Fibroblast of upper back skin (primary cell): ENCODE measurements at regions not wholly inside any gene's neighbourhood (a gene's known extent, or its start where the extent isn't known, plus 50 kb on each side); places are given as distances from the start of the nearest gene placed in this dataset.
"Not testable (repeated sequence)": the region's sequence is repeated elsewhere in the genome, so short reads cannot be mapped to it uniquely, and the experiment has no call there.

ENCODE experiments used
- DNase-seq: peaks from one replicate; pipeline ENCODE4 v3.0.0-alpha.2; 2013

DNA sequence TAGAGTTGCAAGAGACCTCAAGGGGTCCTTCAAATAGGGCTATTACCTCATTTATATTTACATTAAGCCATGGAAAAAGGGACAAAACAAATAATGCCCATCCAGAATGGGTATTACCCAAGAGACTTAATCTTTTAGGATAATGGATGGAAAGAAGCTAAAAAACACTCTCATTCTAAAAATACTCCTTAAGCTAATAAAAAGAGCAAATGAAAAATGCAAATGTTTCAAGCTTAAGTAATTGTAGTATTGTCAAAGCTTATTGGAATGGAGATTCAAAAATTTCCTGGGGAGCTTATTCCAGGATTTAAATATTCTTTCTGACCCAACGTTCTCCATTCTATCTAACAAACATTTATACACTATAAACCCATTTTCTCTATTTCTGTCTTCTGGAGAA is 107.8 kb upstream of the SPIN4 start:
- no peak for DNase-seq

DNA sequence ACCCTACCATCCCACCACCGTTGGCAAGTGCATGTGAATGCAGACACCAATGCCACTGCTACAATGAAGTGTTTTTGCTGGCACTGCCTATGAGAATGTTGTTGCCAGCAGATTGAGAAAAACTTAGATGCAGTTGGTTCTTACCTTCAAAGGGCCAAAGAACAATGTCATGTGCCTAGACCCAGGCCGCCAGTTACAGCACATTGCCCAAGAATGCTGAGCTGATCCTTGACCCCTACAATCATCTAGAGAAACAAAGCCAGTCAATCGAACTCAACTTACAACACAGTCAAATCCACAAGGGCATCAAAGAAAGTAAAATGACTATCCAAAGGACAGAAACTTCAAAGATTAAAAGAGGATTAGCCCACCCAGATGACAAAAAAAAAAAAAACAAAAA is 102.4 kb upstream of the SPIN4 start:
- no peak for DNase-seq

DNA sequence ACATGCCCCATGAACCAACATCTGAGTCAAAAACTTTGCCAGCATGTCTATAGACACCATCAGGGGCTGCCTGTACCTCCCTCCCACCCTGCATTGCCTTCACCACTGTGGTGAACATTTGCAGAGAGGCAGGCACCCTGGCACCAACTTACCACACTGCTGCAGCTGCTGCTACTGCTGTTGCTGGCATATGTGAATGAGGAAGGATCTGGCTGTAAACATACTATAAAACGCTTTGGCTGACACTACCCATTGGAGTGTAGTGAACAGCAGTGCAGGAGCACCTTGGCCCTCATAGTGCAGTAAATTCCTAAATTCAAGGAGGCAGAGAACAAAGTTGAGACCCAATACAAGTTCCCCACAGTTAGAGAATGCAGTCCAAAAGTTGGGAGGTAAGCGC is 90.6 kb upstream of the SPIN4 start:
- no peak for DNase-seq

DNA sequence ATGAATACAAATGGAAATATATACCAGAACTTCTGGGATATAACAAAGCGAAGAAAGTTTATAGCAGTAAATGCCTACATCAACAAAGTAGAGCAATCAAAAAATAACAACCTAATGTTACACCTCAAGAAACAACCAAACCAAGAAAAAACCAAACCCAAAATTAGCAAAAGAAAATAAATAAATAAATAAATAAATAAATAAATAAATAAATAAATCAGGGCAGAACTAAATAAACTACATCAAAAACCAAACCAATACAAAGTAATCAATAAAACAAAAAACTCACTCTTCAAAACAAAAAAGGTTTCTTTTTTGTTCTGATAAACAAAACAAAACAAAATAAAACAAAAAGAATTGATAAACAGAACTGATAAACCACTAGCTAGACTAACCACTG is 88.4 kb upstream of the SPIN4 start:
- DNase-seq, result no peak

DNA sequence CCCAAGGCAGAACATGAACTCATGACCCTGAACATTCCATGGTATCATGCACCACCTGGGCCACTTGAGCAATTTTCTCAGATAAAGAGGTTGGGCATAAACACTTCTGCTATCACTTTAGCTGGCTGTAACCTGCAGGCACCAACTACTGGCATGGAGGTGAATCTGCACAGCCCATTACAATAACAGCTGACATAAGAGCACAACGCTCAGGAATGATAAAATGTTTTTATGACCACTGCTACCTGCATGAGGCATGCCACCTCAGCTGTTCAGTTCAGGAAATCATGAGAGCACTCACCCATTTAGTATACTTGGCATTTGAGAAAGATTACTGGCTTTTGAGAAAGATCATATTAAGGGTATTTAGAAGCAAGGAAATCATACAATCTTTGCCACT is 85.7 kb upstream of the SPIN4 start:
- DNase-seq, result no peak

DNA sequence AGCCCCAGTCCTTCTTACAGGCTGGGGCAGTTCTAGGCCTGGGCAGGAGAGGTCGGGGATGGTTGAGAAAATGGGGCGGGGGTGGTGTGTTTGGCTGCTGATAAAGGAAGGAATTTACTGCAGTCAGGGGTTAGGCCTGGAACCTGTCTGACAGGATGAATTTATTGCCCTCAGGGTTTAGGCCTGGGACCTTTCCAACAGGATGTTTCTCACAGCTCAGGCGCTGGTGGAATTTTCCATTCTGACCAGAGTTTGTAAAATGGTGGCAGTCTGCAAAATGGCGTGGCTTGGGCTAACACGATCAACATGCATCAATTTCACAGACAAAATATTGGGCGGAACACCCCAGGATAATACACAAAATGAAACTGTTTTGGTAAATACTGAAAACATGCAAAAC is 83.5 kb upstream of the SPIN4 start:
- peak; percentile 52 for DNase-seq

DNA sequence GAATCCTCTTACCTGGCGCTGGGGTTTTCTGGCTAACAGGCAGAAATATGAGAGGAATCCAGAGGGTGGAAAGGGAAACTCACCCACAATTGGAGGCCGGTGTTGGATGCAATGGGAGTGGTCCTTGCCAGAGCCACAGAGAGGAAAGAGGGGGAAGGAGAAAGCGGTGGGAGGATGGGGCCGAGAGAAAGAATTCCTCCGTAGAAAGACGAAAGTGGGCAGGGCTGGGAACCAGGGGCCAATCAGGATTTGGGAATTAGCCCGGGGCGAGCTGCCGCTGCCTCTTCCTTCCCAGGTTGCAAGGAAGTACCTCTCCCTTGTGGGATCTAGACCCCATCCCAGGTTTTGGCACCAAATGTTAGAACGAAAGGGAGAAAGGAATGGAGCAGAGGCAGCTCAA is 83.1 kb upstream of the SPIN4 start:
- DNase-seq, result no peak

DNA sequence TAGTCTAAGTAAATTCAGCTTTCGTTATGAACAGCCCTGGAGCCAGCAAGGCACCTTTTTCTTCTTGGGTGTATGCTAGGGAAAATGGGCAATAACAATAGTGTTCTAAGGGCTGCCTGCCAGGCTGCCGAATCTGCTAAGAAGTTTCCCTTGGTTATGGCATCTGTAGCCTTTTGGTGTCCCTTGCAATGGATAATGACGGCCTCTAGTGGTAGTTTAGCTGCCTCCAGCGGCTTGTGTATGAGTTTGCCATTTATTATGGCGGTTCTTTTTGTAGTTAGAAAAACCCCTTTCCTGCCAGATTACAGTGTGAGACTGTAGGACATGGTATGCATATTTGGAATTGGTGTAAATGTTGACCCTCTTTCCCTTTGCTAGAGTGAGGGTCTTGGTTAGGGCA is 78.9 kb upstream of the SPIN4 start:
- DNase-seq, result no peak

DNA sequence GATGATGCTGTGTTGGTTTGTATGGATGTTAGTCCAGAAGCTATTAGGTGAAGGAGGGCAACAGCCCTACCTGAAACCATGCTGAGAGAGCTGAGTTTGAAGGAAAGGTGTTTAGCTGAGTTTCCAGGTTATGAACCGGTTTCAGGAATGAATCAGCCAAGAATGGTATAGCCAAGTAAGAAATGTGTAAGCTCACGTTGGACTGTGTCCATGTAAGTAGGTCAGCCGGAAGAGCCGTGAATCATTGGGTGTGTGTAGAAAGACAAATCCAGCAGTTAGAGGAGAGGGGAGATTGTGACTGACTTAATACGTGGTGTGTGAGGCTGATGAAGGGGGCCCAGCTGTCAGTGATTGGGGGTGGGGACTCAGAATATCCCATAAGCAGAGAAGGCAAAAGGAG is 77.2 kb upstream of the SPIN4 start:
- DNase-seq, result peak; percentile 15

DNA sequence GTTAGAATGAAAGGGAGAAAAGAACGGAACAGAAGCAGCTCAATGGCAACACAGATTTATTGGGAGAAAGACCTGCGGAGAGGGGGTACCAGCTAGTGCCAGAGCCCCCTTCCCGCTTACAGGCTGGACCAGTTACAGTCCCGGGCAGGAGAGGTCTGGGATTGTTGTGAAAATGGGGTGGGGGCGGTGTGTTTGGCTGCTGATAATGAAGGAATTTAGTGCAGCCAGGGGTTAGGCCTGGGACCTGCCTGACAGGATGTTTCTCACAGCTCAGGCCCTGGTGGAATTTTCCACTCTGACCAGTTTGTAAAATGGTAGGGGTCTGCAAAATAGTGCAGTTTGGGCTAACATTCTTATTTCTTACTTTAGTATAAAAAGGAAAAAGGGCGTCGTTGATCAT is 75.4 kb upstream of the SPIN4 start:
- no peak for DNase-seq

DNA sequence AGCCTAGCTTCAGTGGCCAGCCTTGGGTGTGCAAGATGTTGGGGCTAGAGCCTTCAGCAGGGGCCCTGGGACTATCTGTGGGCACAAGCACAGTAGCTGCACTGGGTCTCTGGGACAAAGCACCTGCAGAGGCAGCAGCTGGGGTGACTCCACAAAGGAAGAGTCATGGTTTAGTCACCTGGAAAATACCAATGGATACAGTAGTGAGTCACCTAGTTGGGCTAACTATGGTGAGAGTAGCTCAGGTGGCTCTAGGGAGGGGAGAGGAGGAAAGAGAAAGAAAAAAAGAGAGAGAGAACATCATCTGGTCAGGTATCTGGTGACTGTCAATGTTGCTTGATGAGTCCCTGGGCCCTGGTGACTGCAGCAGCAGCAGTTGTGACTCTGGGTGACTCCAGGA is 72.9 kb upstream of the SPIN4 start:
- DNase-seq, result no peak

DNA sequence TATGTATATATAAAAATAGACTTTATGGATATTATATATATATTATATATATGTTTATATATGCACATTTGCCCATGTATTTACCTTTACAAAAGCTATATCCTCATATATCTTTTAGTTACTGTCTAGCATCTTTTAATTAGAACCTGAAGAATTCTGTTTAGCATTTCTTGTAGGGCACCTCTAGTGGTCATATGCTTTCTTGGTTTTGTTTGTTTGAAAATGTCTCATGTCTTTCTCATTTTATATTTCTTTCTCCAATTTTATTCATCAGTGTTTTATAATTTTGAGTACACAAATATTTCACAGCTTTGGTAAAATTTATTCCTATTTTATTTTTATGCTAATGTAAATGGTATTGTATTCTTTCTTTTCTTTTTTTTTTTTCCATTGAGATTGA is 70.3 kb upstream of the SPIN4 start:
- DNase-seq, result no peak

DNA sequence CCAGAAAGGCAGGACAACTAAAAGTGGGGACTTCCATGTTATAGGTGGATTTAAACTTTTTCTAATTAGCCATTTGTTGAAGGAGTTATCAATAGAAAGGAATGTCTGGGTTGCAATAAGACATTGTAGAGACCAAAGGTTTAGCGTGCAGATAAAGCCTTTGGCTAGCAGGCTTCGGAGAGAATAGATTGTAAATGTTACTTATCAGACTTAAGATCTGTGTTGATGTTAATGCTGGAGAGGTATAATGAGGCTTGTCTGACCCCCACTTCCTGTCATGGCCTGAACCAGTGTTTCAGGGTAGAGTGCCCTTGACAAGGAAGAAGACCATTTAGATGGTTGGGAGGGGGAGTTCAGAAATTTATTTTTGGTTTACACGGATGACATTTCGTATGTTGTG is 67.1 kb upstream of the SPIN4 start:
- no peak for DNase-seq

DNA sequence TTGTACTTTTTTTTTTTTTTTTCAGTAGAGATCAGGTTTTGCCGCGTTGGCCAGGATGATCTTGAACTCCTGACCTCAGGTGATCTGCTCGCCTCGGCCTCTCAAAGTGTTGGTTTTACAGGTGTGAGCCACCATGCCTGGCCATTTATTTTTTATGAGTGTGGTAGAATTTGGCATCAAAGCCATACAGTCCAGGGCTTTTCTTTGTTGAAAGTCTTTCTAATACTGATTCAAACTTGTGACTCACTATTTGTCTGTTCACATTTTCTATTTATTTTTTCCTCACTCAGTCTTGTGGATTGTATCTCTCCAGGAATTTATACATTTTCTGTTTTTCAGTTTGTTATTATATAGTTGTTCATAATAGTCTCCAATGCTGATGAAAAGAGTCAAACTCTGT is 66.5 kb upstream of the SPIN4 start:
- no peak for DNase-seq

DNA sequence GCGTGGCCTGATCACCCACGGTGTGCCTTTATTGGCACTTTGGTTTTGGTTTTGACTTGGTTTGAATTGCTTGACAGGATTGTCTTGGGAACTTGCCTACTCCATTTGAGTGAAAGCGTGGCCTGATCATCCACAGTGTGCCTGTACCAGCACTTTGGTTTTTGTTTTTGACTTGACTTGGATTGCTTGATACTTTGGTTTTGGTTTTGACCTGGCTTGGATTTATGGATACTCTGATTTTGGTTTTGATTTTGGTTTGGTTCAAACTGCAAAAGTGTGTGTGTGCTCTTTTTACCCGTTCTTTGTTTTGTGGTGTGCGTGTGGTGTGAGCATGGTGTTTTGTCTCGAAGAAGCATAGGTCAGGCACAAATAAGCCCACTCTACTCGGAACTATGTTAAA is 58.8 kb upstream of the SPIN4 start:
- DNase-seq, result not testable (repeated sequence)

DNA sequence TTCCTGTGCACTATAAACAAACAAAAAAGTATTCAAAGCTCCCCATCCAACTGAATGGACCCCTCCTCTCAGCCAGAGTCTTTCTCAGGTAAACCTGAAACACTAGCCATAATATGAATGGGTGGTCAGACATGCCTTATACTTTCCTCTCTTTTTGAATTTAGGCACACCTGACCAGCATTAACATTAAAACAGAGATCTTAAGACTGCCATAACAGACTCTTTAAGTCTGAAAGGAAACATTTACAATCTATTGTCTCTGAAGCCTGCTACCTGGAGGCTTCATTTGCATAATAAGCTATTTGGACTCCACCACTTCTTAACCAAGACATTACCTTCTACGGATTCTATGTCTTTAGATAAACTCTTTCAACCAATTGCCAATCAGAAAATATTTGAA is 56.9 kb upstream of the SPIN4 start:
- no peak for DNase-seq

DNA sequence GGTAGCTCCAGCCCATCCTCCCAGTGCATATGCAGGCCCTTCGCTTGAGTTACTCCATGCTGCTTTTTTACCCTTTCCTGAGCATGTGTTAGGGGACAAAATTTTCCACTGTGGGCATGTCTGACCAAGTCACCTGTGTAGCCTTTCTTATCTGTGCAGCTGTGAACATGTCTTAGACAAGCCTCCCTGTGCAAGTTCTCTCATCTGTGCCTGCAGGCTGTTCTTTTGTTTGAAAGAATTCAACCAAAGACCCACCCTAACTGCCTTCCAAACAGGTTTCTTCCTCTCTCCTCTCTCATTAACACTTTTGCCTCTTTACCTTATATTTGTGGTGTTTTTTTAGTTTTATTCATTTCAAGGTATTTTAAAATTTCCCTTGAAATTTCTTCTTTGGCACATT is 53.2 kb upstream of the SPIN4 start:
- DNase-seq, result no peak

DNA sequence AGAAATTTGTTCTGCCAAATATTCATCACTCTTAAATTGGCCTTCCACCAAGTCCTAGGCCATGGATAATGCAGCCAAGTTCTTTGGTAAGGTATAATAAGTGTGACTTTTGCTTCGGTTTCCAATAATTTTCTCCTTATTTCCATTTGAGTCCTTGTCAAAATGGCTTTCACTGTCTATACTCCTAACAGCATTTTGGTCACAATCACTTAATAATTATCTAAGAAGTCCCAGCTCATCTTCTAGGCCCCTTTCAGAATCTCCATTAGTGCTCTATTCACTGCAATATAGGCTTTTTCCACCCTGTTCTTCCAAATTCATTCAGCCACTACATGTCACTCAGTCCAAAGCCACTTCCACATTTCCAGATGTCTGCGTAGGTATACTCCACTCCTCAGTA is 51.0 kb upstream of the SPIN4 start:
- DNase-seq, result no peak
